NB4 (cell line): ENCODE measurements at regions not wholly inside any gene's neighbourhood (a gene's known extent, or its start where the extent isn't known, plus 50 kb on each side); places are given as distances from the start of the nearest gene placed in this dataset.

Experiments used
- POLR2A ChIP-seq: IDR thresholded peaks from 2 replicates; pipeline ENCODE4 v1.6.1; 2011; ENCODE audit warnings: mild to moderate bottlenecking; ENCODE audit not compliant: insufficient read length; ENCODE audit errors: extremely low read depth
- TF ChIP-seq, protein P1 (sequence below): IDR thresholded peaks from one replicate; pipeline ENCODE4 v1.5.1; 2012; ENCODE audit warnings: low read depth, low read length

GRCh38 chr11:110862407-110862806 is 150.2 kb upstream of the ARHGAP20 start:
- TF ChIP-seq, protein P1, sequence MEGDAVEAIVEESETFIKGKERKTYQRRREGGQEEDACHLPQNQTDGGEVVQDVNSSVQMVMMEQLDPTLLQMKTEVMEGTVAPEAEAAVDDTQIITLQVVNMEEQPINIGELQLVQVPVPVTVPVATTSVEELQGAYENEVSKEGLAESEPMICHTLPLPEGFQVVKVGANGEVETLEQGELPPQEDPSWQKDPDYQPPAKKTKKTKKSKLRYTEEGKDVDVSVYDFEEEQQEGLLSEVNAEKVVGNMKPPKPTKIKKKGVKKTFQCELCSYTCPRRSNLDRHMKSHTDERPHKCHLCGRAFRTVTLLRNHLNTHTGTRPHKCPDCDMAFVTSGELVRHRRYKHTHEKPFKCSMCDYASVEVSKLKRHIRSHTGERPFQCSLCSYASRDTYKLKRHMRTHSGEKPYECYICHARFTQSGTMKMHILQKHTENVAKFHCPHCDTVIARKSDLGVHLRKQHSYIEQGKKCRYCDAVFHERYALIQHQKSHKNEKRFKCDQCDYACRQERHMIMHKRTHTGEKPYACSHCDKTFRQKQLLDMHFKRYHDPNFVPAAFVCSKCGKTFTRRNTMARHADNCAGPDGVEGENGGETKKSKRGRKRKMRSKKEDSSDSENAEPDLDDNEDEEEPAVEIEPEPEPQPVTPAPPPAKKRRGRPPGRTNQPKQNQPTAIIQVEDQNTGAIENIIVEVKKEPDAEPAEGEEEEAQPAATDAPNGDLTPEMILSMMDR, result no peak
- TF ChIP-seq POLR2A, result no peak
